ENCODE measurements at regions not wholly inside any gene's neighbourhood (a gene's known extent, or its start where the extent isn't known, plus 50 kb on each side); places are given as distances from the start of the nearest gene placed in this dataset.

GRCh38 chr9:75213765-75214164, 125.5 kb downstream of the OSTF1 start (continued):
- TF ChIP-seq TSHZ2 (CRISPR knock-in tag; IDR thresholded peaks at IDR 0.05), result no peak
- TF ChIP-seq ESRRG (CRISPR knock-in tag; IDR thresholded peaks at IDR 0.05), result no peak
- TF ChIP-seq OSR1 (CRISPR knock-in tag; IDR thresholded peaks at IDR 0.05), result no peak

GRCh38 chr9:75226403-75227139, 138.3 kb downstream of the OSTF1 start:
- no peak for TF ChIP-seq ZC3H10 (CRISPR knock-in tag; IDR thresholded peaks at IDR 0.05)
- TF ChIP-seq ESRRG (CRISPR knock-in tag; IDR thresholded peaks at IDR 0.05), result no peak
- no peak for TF ChIP-seq ISL1 (CRISPR knock-in tag; IDR thresholded peaks at IDR 0.05)
- TF ChIP-seq TCF4 (CRISPR knock-in tag; IDR thresholded peaks at IDR 0.05; ENCODE audit: borderline replicate concordance), result no peak
- no peak for TF ChIP-seq ZFP3 (CRISPR knock-in tag; IDR thresholded peaks at IDR 0.05)
- TF ChIP-seq OSR1 (CRISPR knock-in tag; IDR thresholded peaks at IDR 0.05), result no peak
- TF ChIP-seq CSRNP3 (CRISPR knock-in tag; IDR thresholded peaks at IDR 0.05), result no peak
- no peak for TF ChIP-seq PATZ1 (CRISPR knock-in tag; IDR thresholded peaks at IDR 0.05; ENCODE audit: borderline replicate concordance)
- TF ChIP-seq ARNTL (CRISPR knock-in tag; IDR thresholded peaks at IDR 0.05; ENCODE audit: borderline replicate concordance, low read depth), result no peak
- ATAC-seq, result no peak

- no peak for ATAC-seq
- TF ChIP-seq PATZ1 (CRISPR knock-in tag; IDR thresholded peaks at IDR 0.05; ENCODE audit: borderline replicate concordance) (no peak), CSRNP3 (CRISPR knock-in tag; IDR thresholded peaks at IDR 0.05) (no peak), CSDC2 (CRISPR knock-in tag; IDR thresholded peaks at IDR 0.05) (no peak), RARB (CRISPR knock-in tag; IDR thresholded peaks at IDR 0.05) (no peak), SNAI2 (CRISPR knock-in tag; IDR thresholded peaks at IDR 0.05) (no peak), ARNTL (CRISPR knock-in tag; IDR thresholded peaks at IDR 0.05; ENCODE audit: borderline replicate concordance, low read depth) (no peak), CREB5 (CRISPR knock-in tag; IDR thresholded peaks at IDR 0.05; ENCODE audit: low read depth) (no peak), ZFP30 (CRISPR knock-in tag; IDR thresholded peaks at IDR 0.05) (no peak), ISL1 (CRISPR knock-in tag; IDR thresholded peaks at IDR 0.05) (no peak), TCF4 (CRISPR knock-in tag; IDR thresholded peaks at IDR 0.05; ENCODE audit: borderline replicate concordance) (no peak), ZC3H10 (CRISPR knock-in tag; IDR thresholded peaks at IDR 0.05) (no peak), ZFP3 (CRISPR knock-in tag; IDR thresholded peaks at IDR 0.05) (no peak), POU6F1 (CRISPR knock-in tag; IDR thresholded peaks at IDR 0.05; ENCODE audit: borderline replicate concordance, low read depth) (no peak), ZNF70 (CRISPR knock-in tag; IDR thresholded peaks at IDR 0.05) (no peak)
These were observed 140.6 kb downstream of the OSTF1 start for GRCh38 chr9:75228893-75229292.

Measured in SK-N-SH treated with all-trans-retinoic acid at 6 μM for 48 hours (cell line).